Esophagus muscularis mucosa (tissue), 4 donors: ENCODE measurements at regions not wholly inside any gene's neighbourhood (a gene's known extent, or its start where the extent isn't known, plus 50 kb on each side); places are given as distances from the start of the nearest gene placed in this dataset.
"Not testable (repeated sequence)": the region's sequence is repeated elsewhere in the genome, so short reads cannot be mapped to it uniquely, and the experiment has no call there.

Source experiments
- DNase-seq: peaks from one replicate; pipeline ENCODE4 v3.0.0-alpha.2; 2017; ENCODE audit errors: extremely low spot score
- H3K27ac ChIP-seq, 4 donors: fragments of 200-600 bp; sonication (generic); replicated peaks in 1 of 4; 1 replicate in 3 of 4; 2 replicates in 1 of 4; pipeline ENCODE4 v1.5.1; 2016 to 2019; ENCODE audit warnings: mild to moderate bottlenecking in 1 of 4
- H3K27me3 ChIP-seq, 4 donors: fragments of 200-600 bp; sonication (generic); one replicate each; pipeline versions ENCODE4 v1.5.1 to v1.6.0; 2016 to 2019
- H3K36me3 ChIP-seq, 4 donors: fragments of 200-600 bp; sonication (generic); one replicate each; pipeline ENCODE4 v1.5.1; 2016 to 2019
- H3K4me1 ChIP-seq, 4 donors: fragments of 200-600 bp; sonication (generic); one replicate each; pipeline ENCODE4 v1.5.1; 2016 to 2019
- H3K4me3 ChIP-seq, 4 donors: fragments of 200-600 bp; sonication (generic); 1 replicate in 2 of 4; 2 replicates in 2 of 4; pipeline ENCODE4 v1.5.1; 2016 to 2019; ENCODE audit warnings: mild to moderate bottlenecking in 4 of 4, moderate library complexity in 1 of 4
- H3K9me3 ChIP-seq, 4 donors: fragments of 200-600 bp; sonication (generic); 1 replicate in 3 of 4; 2 replicates in 1 of 4; pipeline ENCODE4 v1.5.1; 2016 to 2019
- EP300 ChIP-seq: sonication (generic); formaldehyde crosslinking; IDR thresholded peaks from one replicate; pipeline ENCODE4 v1.6.1; 2017; ENCODE audit warnings: antibody characterized with exemption
- POLR2A ChIP-seq: fragments of 450-650 bp; IDR thresholded peaks from one replicate; pipeline ENCODE4 v1.6.1; 2017; ENCODE audit warnings: antibody characterized with exemption, moderate library complexity, mild to moderate bottlenecking, low read depth
- POLR2AphosphoS5 ChIP-seq, 2 donors: sonication (generic); formaldehyde crosslinking; IDR thresholded peaks; one replicate each; pipeline ENCODE4 v1.6.1; 2017; ENCODE audit warnings: antibody characterized with exemption in 2 of 2
- whole genome bisulfite sequencing: methylation state at CpG from one replicate; pipeline ENCODE4 v1.1.5; 2018; 5-methylcytosine and 5-hydroxymethylcytosine counted together
- intact Hi-C: fragments of 100-400 bp; cut with DNase I; formaldehyde crosslinking; loops from one replicate; pipeline ENCODE4 v1.15.1; 2023
- TF ChIP-seq, protein P1 (sequence below), 3 experiments: fragments of 200-600 bp in 2 of 3; fragments of 450-650 bp in 1 of 3; sonication (generic) in 2 of 3; IDR thresholded peaks; one replicate each; pipeline ENCODE4 v1.5.1; 2017 to 2019; ENCODE audit warnings: antibody characterized with exemption in 3 of 3, mild to moderate bottlenecking in 2 of 3, moderate library complexity in 1 of 3

DNA sequence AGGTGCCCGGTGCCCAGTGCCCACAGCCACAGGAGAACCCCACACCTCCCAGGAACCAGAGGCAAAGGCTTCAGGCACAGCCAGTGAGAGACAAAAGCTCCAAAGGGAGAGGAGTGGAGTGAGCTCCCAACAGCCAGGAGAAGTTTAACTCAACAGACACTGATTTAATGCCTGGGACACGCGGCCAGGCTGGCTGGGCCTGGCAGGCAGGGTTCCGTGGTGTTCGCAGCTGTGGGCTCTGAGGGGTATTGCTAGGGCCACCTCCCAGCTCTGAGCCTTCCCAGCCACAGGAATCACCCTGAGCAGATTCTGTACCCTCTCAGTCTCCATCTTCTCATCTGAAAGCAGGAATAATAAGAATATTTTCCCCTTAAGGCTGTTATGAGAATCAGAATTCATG is 222.5 kb downstream of the NPHP4 start:
- Histone ChIP-seq H3K27ac (no peak overlapping the region), H3K4me1 (peaks cover 0 to 10% (median 8%) of the 10 kb centered on the region in 4 donors), H3K36me3 (no peaks in the 10 kb centered on the region), H3K9me3 (no peaks in the 10 kb centered on the region), H3K27me3 (peaks cover 0 to 86% (median 0%) of the 10 kb centered on the region in 4 donors), H3K4me3 (no peak overlapping the region)
- TF ChIP-seq, protein P1, sequence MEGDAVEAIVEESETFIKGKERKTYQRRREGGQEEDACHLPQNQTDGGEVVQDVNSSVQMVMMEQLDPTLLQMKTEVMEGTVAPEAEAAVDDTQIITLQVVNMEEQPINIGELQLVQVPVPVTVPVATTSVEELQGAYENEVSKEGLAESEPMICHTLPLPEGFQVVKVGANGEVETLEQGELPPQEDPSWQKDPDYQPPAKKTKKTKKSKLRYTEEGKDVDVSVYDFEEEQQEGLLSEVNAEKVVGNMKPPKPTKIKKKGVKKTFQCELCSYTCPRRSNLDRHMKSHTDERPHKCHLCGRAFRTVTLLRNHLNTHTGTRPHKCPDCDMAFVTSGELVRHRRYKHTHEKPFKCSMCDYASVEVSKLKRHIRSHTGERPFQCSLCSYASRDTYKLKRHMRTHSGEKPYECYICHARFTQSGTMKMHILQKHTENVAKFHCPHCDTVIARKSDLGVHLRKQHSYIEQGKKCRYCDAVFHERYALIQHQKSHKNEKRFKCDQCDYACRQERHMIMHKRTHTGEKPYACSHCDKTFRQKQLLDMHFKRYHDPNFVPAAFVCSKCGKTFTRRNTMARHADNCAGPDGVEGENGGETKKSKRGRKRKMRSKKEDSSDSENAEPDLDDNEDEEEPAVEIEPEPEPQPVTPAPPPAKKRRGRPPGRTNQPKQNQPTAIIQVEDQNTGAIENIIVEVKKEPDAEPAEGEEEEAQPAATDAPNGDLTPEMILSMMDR (IDR thresholded peaks at IDR 0.05) = no peak
- TF ChIP-seq EP300 (no peak), POLR2A (no peak), POLR2AphosphoS5 (IDR thresholded peaks at IDR 0.05) (no peak)
- DNase-seq = no peak
- intact Hi-C loops = no loop called here
- 100% methylated on average over 5 of the region's 5 CpGs for WGBS

DNA sequence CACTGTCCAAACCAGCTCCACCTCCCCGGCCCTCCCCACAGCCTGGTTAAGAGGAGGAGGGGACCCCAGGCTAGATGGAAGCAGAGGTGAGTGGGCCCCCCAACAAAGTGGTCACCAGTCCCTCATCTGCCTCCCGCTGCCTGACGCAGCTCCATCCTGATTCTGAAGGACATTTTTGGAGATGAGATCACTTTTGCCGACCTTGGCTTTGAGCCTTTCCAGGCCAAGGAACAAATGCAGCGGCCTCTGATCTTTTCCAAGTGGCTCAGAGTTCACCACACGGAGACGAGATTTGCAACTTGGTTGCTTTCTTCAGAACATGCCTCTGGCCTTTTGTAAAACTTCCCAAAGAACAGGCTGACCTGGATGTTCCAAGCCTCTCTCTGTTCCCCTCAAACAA is 223.1 kb downstream of the NPHP4 start:
- TF ChIP-seq EP300 = no peak
- no peak for TF ChIP-seq POLR2A
- no peak for TF ChIP-seq POLR2AphosphoS5 (IDR thresholded peaks at IDR 0.05)
- TF ChIP-seq, protein P1 (IDR thresholded peaks at IDR 0.05) = no peak
- 77% methylated on average over 4 of the region's 7 CpGs for WGBS
- Histone ChIP-seq H3K9me3 (no peaks in the 10 kb centered on the region), H3K4me3 (no peak overlapping the region), H3K4me1 (peaks cover 0 to 10% (median 8%) of the 10 kb centered on the region in 4 donors), H3K36me3 (no peaks in the 10 kb centered on the region), H3K27ac (no peak overlapping the region), H3K27me3 (peaks cover 0 to 89% (median 0%) of the 10 kb centered on the region in 4 donors)
- intact Hi-C loops = no loop called here
- no peak for DNase-seq

DNA sequence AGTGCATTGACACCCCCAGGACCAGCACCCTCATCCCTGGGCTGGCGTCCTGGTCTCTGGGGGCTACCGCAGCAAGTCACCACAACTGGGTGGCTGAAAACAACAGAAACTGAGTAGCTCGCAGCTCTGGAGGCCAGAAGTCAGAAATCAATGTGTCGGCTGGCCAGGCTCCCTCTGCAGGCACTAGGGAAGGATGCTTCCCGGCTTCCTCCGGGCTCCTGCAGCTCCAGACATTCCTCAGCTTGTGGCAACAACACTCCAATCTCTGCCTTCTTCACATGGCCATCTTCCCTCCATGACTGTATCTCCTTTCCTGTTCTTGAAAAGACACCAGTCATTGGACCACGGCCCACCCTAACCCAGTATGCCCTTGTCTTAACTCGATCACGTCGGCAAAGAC is 224.2 kb downstream of the NPHP4 start:
- Histone ChIP-seq H3K4me3 (no peak overlapping the region), H3K9me3 (peaks cover 0 to 10% (median 2%) of the 10 kb centered on the region in 4 donors), H3K27me3 (peaks cover 0 to 86% (median 0%) of the 10 kb centered on the region in 4 donors), H3K36me3 (no peaks in the 10 kb centered on the region), H3K27ac (no peak overlapping the region), H3K4me1 (peaks cover 0 to 10% (median 8%) of the 10 kb centered on the region in 4 donors)
- TF ChIP-seq EP300 (no peak), POLR2AphosphoS5 (IDR thresholded peaks at IDR 0.05) (no peak), POLR2A (no peak)
- TF ChIP-seq, protein P1 (IDR thresholded peaks at IDR 0.05) = no peak
- intact Hi-C loops = no loop called here
- no peak for DNase-seq
- WGBS = 60% methylated on average over 10 of the region's 10 CpGs

DNA sequence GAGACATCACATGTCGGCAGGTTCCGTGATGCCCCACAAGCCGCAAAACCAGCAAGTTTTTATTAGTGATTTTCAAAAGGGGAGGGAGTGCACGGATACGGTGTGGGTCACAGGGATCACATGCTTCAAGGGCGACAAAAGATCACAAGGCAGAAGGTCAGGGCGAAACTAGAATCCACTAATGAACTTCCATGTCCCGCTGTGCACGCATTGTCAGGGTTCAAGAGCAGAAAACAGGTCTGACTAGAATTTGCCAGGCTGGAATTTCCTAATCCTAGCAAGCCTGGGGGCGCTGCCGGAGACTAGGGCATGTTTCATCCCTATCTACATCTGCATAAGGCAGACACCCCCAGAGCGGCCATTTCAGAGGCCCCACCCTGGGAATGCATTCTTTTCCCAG is 225.2 kb downstream of the NPHP4 start:
- H3K27ac ChIP-seq, H3K4me3 ChIP-seq, intact Hi-C loops, DNase-seq, H3K36me3 ChIP-seq, H3K4me1 ChIP-seq: not testable (repeated sequence)
- Histone ChIP-seq H3K27me3 (peaks cover 0 to 79% (median 0%) of the 10 kb centered on the region in 4 donors), H3K9me3 (peaks cover 0 to 12% (median 3%) of the 10 kb centered on the region in 4 donors)
- WGBS = 79% methylated on average over 12 of the region's 12 CpGs

DNA sequence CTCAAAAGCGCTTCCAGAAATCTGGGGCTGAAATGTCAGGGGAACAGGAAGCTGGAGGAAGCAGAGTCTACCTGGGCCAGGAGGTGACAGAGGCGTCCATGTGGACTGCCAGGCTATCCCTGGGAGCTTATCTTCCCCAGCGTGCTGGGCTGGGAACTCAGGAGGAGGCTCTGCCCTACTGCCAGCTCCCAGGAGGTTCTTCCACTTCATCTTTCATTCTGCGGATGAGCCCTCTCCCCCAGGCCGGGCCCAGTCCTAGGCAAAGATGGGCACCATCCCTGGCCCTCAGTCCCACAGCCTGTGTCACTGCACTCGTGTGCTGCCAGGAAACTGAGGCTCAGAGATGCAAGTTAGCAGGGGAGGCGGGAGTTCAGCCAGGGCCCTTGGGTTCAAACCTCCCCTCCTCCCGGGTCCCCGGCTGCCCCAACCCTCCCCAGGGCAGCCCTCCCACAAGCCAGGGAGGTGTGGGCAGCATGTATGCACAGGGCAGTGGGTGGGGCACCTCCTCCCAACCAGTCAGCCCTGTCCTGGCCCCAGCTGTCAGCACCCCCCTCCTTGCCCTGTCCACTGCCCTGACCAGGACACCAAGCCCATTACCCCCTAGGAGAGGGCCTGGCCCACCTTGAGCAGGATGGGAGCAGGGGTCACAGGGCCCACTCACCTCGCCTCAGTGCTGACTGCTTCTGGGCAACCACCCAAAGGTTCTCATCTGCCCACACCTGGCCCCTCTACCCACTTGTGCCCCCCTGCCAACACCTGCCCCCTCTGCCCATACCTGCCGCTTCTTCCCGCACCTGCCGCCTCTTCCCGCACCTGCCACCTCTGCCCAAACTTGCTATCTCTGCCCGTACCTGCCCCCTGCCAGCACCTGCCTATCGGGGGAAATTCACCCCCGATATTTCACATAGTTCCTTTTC is 226.0 kb downstream of the NPHP4 start:
- no peak for TF ChIP-seq EP300
- TF ChIP-seq POLR2AphosphoS5 (IDR thresholded peaks at IDR 0.05) = no peak
- TF ChIP-seq, protein P1 (IDR thresholded peaks at IDR 0.05) = no peak
- TF ChIP-seq POLR2A = no peak
- Histone ChIP-seq H3K36me3 (no peaks in the 10 kb centered on the region), H3K4me1 (peaks cover 0 to 7% (median 6%) of the 10 kb centered on the region in 4 donors), H3K4me3 (no peak overlapping the region), H3K27me3 (peaks cover 0 to 73% (median 0%) of the 10 kb centered on the region in 4 donors), H3K27ac (no peak overlapping the region), H3K9me3 (peaks cover 0 to 12% (median 5%) of the 10 kb centered on the region in 4 donors)
- no peak for DNase-seq
- intact Hi-C loops = no loop called here
- WGBS = 72% methylated on average over 11 of the region's 17 CpGs
